Bronchial epithelial cell (primary cell): ENCODE measurements at regions not wholly inside any gene's neighbourhood (a gene's known extent, or its start where the extent isn't known, plus 50 kb on each side); places are given as distances from the start of the nearest gene placed in this dataset.

Experiments
- DNase-seq: peaks from one replicate; pipeline ENCODE4 v3.0.0-alpha.2; 2010; ENCODE audit warnings: low read depth
- FAIRE-seq: peaks from 2 replicates; lab custom pipeline; 2011; peaks lifted over from hg19 to GRCh38; lab: Jason Lieb, UNC
- H3K27me3 ChIP-seq: 2 replicates; pipeline ENCODE4 v1.5.1; 2011; ENCODE audit warnings: low read length; ENCODE audit not compliant: control insufficient read depth, insufficient read depth
- H3K36me3 ChIP-seq: 2 replicates; pipeline ENCODE4 v1.5.1; 2011; ENCODE audit warnings: low read length; ENCODE audit not compliant: control insufficient read depth, insufficient read depth
- H3K4me3 ChIP-seq: 2 replicates; pipeline ENCODE4 v1.5.1; 2011; ENCODE audit warnings: mild to moderate bottlenecking, low read depth, low read length, control low read depth
- TF ChIP-seq, protein P1 (sequence below): IDR thresholded peaks from 2 replicates; pipeline ENCODE4 v1.5.1; 2011; ENCODE audit warnings: mild to moderate bottlenecking, moderate library complexity, low read length, control low read depth, inconsistent platforms; ENCODE audit not compliant: insufficient read depth, severe bottlenecking

DNA sequence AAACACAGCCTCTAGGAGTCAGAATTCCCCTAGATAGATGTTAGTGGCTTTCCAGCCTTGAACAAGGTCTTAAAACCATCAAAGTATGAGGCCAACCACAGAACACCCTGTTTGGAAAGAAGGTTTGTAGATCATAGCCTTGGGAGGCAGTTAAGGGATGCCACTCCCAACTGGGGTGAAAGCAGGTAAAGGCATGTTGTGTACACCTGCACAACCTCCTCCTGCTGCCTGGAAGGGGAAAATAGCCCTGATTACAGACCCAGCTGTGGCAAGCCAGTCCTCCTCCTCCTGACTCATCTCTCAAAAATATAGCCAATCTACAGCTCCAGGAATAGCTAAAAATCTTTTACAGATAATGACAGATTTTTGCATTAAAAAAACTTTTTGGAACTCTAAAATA, 108.1 kb downstream of the RBM43 start:
- FAIRE-seq (no peak), DNase-seq (peak; percentile 75)
- H3K36me3 ChIP-seq, result no peaks in the 10 kb centered on the region
- no peaks in the 10 kb centered on the region for H3K27me3 ChIP-seq
- TF ChIP-seq, protein P1, sequence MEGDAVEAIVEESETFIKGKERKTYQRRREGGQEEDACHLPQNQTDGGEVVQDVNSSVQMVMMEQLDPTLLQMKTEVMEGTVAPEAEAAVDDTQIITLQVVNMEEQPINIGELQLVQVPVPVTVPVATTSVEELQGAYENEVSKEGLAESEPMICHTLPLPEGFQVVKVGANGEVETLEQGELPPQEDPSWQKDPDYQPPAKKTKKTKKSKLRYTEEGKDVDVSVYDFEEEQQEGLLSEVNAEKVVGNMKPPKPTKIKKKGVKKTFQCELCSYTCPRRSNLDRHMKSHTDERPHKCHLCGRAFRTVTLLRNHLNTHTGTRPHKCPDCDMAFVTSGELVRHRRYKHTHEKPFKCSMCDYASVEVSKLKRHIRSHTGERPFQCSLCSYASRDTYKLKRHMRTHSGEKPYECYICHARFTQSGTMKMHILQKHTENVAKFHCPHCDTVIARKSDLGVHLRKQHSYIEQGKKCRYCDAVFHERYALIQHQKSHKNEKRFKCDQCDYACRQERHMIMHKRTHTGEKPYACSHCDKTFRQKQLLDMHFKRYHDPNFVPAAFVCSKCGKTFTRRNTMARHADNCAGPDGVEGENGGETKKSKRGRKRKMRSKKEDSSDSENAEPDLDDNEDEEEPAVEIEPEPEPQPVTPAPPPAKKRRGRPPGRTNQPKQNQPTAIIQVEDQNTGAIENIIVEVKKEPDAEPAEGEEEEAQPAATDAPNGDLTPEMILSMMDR, result no peak
- no peak overlapping the region for H3K4me3 ChIP-seq

DNA sequence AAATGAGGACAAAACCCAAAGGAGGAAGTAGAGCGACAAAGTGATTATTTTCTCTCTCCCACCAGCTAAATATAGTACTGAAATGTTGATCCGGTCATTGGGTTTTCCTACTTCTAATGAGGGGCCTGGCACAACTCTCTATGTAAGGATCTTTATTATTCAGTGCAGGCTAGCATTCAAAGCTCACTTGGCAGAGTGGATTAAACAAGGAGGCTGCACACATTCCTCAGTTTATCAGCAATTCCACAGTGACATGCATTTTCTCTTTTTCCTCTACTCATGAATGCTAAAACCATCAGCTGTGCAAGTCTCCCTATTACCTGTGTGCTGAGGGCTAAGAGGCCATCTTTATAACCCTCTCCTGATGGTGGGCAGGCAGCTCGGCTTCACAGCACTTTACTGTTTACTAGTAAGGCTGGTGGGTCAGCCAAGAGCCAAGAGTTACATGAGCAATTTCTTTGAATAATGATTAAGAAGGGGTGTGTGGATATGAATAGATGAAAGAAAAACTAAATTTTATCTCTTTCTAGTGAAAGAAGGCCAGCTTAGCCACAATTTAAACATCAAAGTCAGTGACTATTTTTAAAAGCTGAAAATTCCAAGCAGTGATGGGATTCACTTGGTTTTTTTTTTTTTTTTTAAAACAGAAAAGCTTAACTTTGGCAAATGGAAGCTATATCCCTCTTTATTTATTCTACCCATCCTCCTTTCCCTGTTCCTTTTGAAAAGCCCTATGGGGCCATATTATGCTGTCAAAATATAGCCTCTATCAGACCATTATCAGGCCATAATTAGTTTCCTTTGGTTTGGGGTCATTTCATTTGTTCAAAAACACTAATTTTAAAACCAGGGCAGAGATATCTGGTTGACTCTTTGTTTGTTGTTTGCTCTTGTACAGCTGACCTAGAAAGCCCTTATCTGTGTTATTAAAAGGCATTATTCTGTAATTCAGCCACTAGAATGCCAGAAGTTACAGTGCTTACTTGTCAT, 111.0 kb downstream of the RBM43 start:
- FAIRE-seq (no peak), DNase-seq (no peak)
- TF ChIP-seq, protein P1, result no peak
- Histone ChIP-seq H3K27me3 (no peaks in the 10 kb centered on the region), H3K4me3 (no peak overlapping the region), H3K36me3 (no peaks in the 10 kb centered on the region)

DNA sequence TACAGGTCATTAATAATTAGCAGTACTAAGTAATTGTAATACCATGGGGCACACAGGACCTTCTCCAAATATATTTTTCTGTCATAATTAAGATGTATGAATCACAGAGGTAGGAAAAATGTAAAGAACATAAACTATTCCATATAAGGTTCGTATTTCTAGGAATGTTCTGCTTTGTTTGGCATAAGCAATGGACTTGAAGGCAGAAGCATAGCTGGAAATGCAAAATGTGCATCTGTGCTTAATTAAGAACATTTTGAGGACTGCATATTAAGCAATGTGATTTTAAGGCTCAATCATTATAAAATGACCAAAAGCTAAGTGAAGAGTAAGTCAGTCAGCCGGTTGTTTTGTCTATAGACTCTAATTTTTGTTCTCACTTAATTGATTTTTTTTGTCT, 123.2 kb downstream of the RBM43 start:
- H3K36me3 ChIP-seq, result no peaks in the 10 kb centered on the region
- TF ChIP-seq, protein P1, result no peak
- FAIRE-seq, result no peak
- H3K27me3 ChIP-seq, result no peaks in the 10 kb centered on the region
- no peak for DNase-seq
- H3K4me3 ChIP-seq, result no peak overlapping the region

DNA sequence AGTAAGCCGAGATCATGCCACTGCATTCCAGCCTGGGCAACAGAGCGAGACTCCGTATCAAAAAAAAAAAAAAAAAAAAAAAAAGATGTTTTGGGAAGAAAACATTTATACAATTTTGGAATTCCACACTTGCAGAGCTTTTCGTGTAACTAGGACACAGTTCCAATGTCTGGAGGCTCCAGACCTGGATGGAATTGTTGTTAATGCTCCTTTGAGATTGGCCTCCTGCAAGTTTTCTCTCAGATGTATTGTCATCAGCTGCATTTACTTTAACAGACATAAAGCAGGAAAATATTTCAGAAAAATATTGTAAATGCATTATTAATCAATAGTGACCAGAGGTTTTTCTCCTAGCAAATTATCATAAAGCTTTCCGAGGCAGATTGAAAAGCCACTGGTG, 124.1 kb downstream of the RBM43 start:
- Histone ChIP-seq H3K36me3 (no peaks in the 10 kb centered on the region), H3K27me3 (no peaks in the 10 kb centered on the region), H3K4me3 (no peak overlapping the region)
- TF ChIP-seq, protein P1, result no peak
- DNase-seq, result no peak
- no peak for FAIRE-seq

DNA sequence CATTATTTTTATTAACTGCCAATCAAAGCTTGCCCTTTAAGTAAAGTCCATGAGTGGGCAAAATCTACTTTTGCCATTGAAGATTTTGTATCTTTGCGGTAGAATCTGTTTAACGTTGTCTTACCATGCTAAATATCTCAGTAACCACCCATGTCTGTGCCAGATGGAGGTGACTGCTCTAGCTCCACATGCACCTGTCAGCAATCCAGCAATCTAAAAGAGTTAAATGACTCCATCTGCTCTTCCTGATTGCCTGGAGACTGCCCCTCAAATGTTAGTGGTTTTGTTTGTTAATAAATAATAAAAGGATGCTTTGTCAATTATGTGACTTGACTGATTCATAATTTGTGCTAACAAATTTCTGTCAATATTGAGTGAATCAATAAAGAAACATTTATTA, 141.7 kb downstream of the RBM43 start:
- H3K4me3 ChIP-seq, result no peak overlapping the region
- H3K27me3 ChIP-seq, result no peaks in the 10 kb centered on the region
- no peaks in the 10 kb centered on the region for H3K36me3 ChIP-seq
- FAIRE-seq, result no peak
- TF ChIP-seq, protein P1, result no peak
- DNase-seq, result no peak
